ENCODE measurements at regions not wholly inside any gene's neighbourhood (a gene's known extent, or its start where the extent isn't known, plus 50 kb on each side); places are given as distances from the start of the nearest gene placed in this dataset.

GRCh38 chr6:12383448-12383847 lies 93.3 kb downstream of the EDN1 start:
- DNase-seq (ENCODE audit: low read depth, low spot score), result no peak

- no peak for DNase-seq (ENCODE audit: low read depth, low spot score)
These were observed 94.3 kb downstream of the EDN1 start for GRCh38 chr6:12384357-12384912.

GRCh38 chr6:12385316-12385715 lies 95.2 kb downstream of the EDN1 start:
- no peak for DNase-seq (ENCODE audit: low read depth, low spot score)

GRCh38 chr6:12386816-12387215 lies 96.7 kb downstream of the EDN1 start:
- no peak for DNase-seq (ENCODE audit: low read depth, low spot score)

- no peak for DNase-seq (ENCODE audit: low read depth, low spot score)
These were observed 101.3 kb downstream of the EDN1 start for GRCh38 chr6:12391472-12391871.

- DNase-seq (ENCODE audit: low read depth, low spot score), result no peak
These were observed 102.3 kb downstream of the EDN1 start for GRCh38 chr6:12392490-12392889.

GRCh38 chr6:12393100-12393499 lies 102.9 kb downstream of the EDN1 start:
- DNase-seq (ENCODE audit: low read depth, low spot score), result no peak

GRCh38 chr6:12394170-12394569 lies 104.0 kb downstream of the EDN1 start:
- DNase-seq (ENCODE audit: low read depth, low spot score), result no peak

GRCh38 chr6:12395898-12396297 lies 105.7 kb downstream of the EDN1 start:
- no peak for DNase-seq (ENCODE audit: low read depth, low spot score)

- no peak for DNase-seq (ENCODE audit: low read depth, low spot score)
These were observed 111.0 kb downstream of the EDN1 start for GRCh38 chr6:12401200-12401599.

GRCh38 chr6:12403201-12403826 lies 113.2 kb downstream of the EDN1 start:
- DNase-seq (ENCODE audit: low read depth, low spot score), result no peak

- no peak for DNase-seq (ENCODE audit: low read depth, low spot score)
These were observed 113.9 kb downstream of the EDN1 start for GRCh38 chr6:12403947-12404647.

- DNase-seq (ENCODE audit: low read depth, low spot score), result no peak
These were observed 114.5 kb downstream of the EDN1 start for GRCh38 chr6:12404651-12405050.

GRCh38 chr6:12408752-12409151 lies 118.6 kb downstream of the EDN1 start:
- DNase-seq (ENCODE audit: low read depth, low spot score), result no peak

- DNase-seq (ENCODE audit: low read depth, low spot score), result no peak
These were observed 120.8 kb downstream of the EDN1 start for GRCh38 chr6:12410946-12411345.

GRCh38 chr6:12414096-12414675 lies 124.0 kb downstream of the EDN1 start:
- DNase-seq (ENCODE audit: low read depth, low spot score), result no peak

- DNase-seq (ENCODE audit: low read depth, low spot score), result no peak
These were observed 125.9 kb downstream of the EDN1 start for GRCh38 chr6:12415980-12416598.

GRCh38 chr6:12417191-12417590 lies 127.0 kb downstream of the EDN1 start:
- DNase-seq (ENCODE audit: low read depth, low spot score), result no peak

- no peak for DNase-seq (ENCODE audit: low read depth, low spot score)
These were observed 128.8 kb downstream of the EDN1 start for GRCh38 chr6:12418946-12419345.

GRCh38 chr6:12419631-12420272 lies 129.6 kb downstream of the EDN1 start:
- DNase-seq (ENCODE audit: low read depth, low spot score), result no peak

GRCh38 chr6:12420626-12421025 lies 130.5 kb downstream of the EDN1 start:
- no peak for DNase-seq (ENCODE audit: low read depth, low spot score)

GRCh38 chr6:12421596-12421995 lies 131.4 kb downstream of the EDN1 start:
- DNase-seq (ENCODE audit: low read depth, low spot score), result no peak
